HG03097 (cell line): ENCODE measurements at regions not wholly inside any gene's neighbourhood (a gene's known extent, or its start where the extent isn't known, plus 50 kb on each side); places are given as distances from the start of the nearest gene placed in this dataset.
"Not testable (repeated sequence)": the region's sequence is repeated elsewhere in the genome, so short reads cannot be mapped to it uniquely, and the experiment has no call there.

Experiments used
- ATAC-seq: cut with Tn5 transposase; IDR thresholded peaks from one replicate; pipeline ENCODE4 v1.9.1; 2021; ENCODE audit not compliant: unreplicated experiment, low FRiP score

- ATAC-seq, result peak; percentile 44
Measured at GRCh38 chr6:144353871-144354314, 68.8 kb downstream of the UTRN start.

- ATAC-seq, result no peak
Measured at GRCh38 chr6:144359783-144360182, 74.6 kb downstream of the UTRN start.

DNA sequence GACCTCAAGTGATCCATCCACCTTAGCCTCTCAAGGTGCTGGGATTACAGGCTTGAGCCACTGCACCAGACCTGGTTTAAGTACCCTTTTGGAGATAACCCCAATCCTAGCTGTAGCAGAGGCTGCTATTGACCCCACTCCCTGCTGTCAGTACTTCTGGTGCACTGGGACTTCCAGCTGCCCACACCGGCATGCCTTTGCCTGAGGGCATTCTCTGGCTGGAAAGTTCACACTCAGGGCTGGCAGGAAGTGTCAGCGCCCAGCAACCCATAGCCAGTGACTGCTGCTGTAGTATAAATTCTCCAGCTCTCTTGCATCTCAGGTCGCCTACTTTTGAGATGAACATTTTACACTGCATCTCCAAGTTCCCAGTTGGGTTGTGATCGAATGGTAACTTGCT lies 75.3 kb downstream of the UTRN start:
- no peak for ATAC-seq

DNA sequence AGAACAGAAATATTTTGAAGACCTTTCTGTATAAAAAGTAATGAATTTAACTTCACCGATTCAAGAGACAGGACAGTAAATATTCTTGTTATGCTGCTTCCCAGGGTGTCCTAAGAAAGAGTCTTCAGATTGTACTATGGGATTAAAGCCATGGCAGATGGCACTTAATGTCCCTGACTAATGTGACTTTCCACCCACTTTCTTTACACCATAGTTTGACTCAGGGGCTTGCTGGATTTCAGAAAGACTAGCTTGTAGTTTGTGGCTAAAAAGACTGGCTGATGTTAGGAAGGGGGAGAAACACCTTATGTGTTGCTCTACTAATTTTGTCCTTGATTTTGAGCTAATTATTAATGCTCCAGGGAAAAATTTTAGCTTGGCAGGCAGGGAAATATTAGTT lies 75.9 kb downstream of the UTRN start:
- ATAC-seq, result no peak

- no peak for ATAC-seq
Measured at GRCh38 chr6:144362042-144363018, 77.2 kb downstream of the UTRN start.

DNA sequence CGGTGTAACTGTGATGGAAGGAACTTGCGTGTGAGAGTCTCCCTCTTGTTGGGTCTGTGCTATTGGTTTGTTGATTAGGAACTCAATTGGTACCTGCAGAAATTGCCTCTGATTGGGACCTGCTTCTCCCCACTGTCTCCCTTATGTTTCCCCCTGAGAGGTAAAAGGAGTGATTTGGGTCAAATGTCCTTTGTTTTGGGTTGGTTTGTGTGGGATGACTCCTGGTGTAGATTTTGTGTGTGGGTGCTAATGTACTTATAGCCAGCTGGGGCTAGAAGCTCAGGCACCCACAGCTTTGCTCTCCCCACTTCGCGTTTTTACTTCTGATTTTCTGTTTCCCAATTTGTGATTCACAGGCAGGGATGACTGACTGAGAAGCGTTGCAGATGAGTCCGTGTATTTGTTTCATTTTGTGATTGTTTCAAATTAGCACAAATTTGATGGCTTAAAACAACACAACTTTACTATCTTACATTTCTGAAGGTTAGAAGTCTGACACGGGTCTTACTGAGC lies 79.1 kb downstream of the UTRN start:
- no peak for ATAC-seq

- no peak for ATAC-seq
Measured at GRCh38 chr6:144364782-144365181, 79.6 kb downstream of the UTRN start.

DNA sequence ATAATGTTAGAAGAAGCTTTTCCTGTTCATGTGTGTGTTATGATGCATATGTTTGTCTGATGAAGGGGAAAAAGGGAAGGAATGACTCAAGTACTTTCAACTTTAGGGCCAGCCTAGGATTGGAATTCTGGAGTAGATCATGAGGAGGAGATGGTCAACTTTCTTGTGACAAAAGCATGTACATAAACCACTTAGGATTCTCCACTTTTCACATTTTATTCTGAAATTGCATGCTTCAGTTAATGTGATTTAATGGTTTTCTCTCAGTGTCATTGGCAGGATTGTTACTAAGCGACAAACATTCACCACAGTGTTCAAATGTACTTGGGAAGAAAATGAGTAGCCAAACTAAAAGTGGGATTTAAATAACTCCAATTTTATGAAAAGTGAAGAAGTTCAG lies 80.1 kb downstream of the UTRN start:
- ATAC-seq, result no peak

- ATAC-seq, result not testable (repeated sequence)
Measured at GRCh38 chr6:144369696-144370095, 84.6 kb downstream of the UTRN start.

- ATAC-seq, result no peak
Measured at GRCh38 chr6:144372116-144372515, 87.0 kb downstream of the UTRN start.

DNA sequence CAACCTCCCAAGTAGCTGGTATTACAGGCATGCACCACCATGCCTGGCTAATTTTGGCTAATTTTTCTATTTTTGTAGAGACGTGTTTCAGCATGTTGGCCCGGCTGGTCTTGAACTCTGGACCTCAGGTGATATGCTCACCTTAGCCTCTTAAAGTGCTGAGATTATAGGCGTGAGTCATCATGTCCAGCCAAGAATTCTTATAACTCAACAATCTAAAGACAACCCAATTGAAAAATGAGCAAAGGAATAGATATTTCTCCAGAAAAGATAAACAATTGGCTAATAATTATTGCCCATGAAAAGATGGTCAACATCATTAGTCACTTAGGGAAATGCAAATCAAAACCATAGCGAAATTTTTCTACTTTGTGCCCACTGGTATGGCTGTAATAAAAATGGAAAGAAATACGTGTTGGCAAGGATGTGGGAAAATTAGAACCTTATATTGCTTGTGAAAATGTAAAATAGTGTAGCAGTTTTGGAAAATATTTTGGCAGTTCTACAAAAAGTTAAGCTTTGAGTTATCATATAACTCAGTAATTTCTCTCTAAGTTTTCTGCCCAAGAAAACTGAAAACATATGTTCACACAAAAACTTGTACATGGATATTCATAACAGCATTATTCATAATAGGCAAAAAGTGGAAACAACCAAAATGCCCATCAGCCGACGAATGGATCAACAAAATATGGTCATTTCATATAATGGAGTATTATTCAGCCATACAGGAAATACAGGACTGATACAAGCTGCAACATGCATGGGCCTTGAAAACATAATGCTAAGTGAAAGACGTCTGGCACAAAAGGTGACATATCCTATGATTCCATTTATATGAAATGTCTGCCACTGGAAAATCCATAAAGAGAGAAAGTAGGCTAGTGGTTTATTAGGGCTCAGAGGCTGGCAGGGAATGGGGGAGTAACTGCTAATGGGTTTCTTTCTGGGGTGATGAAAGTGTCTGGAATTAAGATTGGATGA lies 87.8 kb downstream of the UTRN start:
- no peak for ATAC-seq

DNA sequence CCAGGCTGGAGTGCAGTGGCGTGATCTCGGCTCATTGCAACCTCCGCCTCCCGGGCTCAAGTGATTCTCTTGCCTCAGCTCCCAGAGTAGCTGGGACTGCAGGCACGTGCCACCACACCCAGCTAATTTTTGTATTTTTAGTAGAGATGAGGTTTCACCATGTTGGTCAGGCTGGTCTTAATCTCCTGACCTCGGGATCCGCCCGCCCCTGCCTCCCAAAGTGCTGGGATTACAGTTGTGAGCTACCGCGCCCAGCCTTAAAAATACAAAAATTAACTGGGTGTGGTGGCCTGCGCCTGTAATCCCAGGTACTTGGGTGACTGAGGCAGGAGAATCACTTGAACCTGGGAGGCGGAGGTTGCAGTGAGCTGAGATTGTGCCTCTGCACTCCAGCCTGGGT lies 89.4 kb downstream of the UTRN start:
- ATAC-seq, result not testable (repeated sequence)

DNA sequence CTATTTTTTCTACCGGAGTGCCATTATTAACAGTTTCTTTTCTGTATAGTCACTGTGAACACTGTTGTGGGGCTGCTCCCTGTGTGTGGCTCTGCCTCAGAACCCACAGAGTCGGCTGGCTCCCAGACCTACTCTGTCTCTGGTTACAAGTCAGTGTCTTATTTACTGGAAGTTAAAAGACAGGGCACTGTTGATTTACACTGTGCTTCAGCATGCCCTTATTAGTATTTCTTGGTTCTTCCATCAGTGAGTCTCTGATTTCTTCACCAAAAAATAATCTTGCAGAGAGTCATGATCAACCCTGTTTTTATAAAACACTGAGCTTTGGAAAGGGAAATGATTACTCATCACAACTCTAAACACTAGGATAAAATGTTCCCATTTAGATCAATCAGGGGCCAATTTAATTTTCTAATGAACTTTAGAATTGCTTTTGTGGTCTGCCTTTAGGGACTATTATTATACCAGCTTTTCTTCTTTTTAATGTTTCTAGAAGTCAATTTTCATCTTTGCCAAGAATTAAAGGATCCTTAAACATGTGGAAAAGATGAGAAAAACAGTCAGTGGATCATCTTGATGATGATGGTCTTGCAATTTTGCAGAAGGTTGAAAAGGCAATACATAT lies 92.6 kb downstream of the UTRN start:
- no peak for ATAC-seq

GRCh38 chr6:144378437-144378836 lies 93.3 kb downstream of the UTRN start:
- no peak for ATAC-seq

GRCh38 chr6:144379356-144379755 lies 94.2 kb downstream of the UTRN start:
- no peak for ATAC-seq

- ATAC-seq, result not testable (repeated sequence)
Measured at GRCh38 chr6:144381499-144381898, 96.4 kb downstream of the UTRN start.

- no peak for ATAC-seq
Measured at GRCh38 chr6:144383336-144383735, 98.2 kb downstream of the UTRN start.

GRCh38 chr6:144384427-144384826 lies 99.3 kb downstream of the UTRN start:
- ATAC-seq, result no peak

GRCh38 chr6:144389474-144389873 lies 104.3 kb downstream of the UTRN start:
- not testable (repeated sequence) for ATAC-seq

GRCh38 chr6:144390202-144390601 lies 105.1 kb downstream of the UTRN start:
- no peak for ATAC-seq
